Endodermal cell (in vitro differentiated cells): ENCODE measurements at regions not wholly inside any gene's neighbourhood (a gene's known extent, or its start where the extent isn't known, plus 50 kb on each side); places are given as distances from the start of the nearest gene placed in this dataset.

Experiments used
- DNase-seq: peaks from one replicate; pipeline ENCODE4 v3.0.0-alpha.2; 2017
- H3K27ac ChIP-seq: 2 replicates; pipeline ENCODE4 v1.5.1; 2013; ENCODE audit warnings: mild to moderate bottlenecking, low read depth, low read length, moderate library complexity
- H3K27me3 ChIP-seq: 2 replicates; pipeline ENCODE4 v1.6.1; 2013; ENCODE audit warnings: mild to moderate bottlenecking, low read length, moderate library complexity; ENCODE audit not compliant: insufficient read depth, control insufficient read depth, poor library complexity, severe bottlenecking
- H3K36me3 ChIP-seq: 2 replicates; pipeline ENCODE4 v1.7.0; 2013; ENCODE audit warnings: mild to moderate bottlenecking, low read length, moderate library complexity; ENCODE audit not compliant: control insufficient read depth, insufficient read depth
- H3K4me1 ChIP-seq: one replicate; pipeline ENCODE4 v1.7.0; 2013; ENCODE audit warnings: low read length; ENCODE audit not compliant: control insufficient read depth, insufficient read depth
- H3K4me3 ChIP-seq: 2 replicates; pipeline ENCODE4 v1.5.1; 2013; ENCODE audit warnings: mild to moderate bottlenecking, low read length, moderate library complexity
- H3K9ac ChIP-seq: 2 replicates; pipeline ENCODE4 v1.6.1; 2013; ENCODE audit warnings: mild to moderate bottlenecking, low read length, moderate library complexity; ENCODE audit not compliant: poor library complexity, severe bottlenecking; ENCODE audit errors: extremely low read depth
- H3K9me3 ChIP-seq: 2 replicates; pipeline ENCODE4 v1.6.1; 2013; ENCODE audit warnings: mild to moderate bottlenecking, low read length, moderate library complexity; ENCODE audit not compliant: control insufficient read depth
- H3K27ac Mint-ChIP-seq: 2 replicates; pipeline ENCODE4 v1.8.0; 2020; ENCODE audit warnings: mixed read lengths
- H3K27me3 Mint-ChIP-seq: 2 replicates; pipeline ENCODE4 v1.8.0; 2021; ENCODE audit warnings: mild to moderate bottlenecking, mixed read lengths; ENCODE audit not compliant: insufficient read depth
- H3K36me3 Mint-ChIP-seq: 2 replicates; pipeline ENCODE4 v1.8.0; 2020; ENCODE audit warnings: low read depth, mixed read lengths
- H3K4me1 Mint-ChIP-seq: 2 replicates; pipeline ENCODE4 v1.8.0; 2020; ENCODE audit warnings: mixed read lengths
- H3K4me3 Mint-ChIP-seq: 2 replicates; pipeline ENCODE4 v1.8.0; 2020; ENCODE audit warnings: mild to moderate bottlenecking, moderate library complexity, mixed read lengths
- H3K9me3 Mint-ChIP-seq: 2 replicates; pipeline ENCODE4 v1.8.0; 2020; ENCODE audit warnings: mild to moderate bottlenecking, mixed read lengths
- WGBS, 2 experiments: methylation state at CpG; one replicate each; pipeline versions ENCODE4 v1.1.5 to v1.1.7; 2013; ENCODE audit warnings: missing lambda C conversion rate in 2 of 2, mixed read lengths in 1 of 2; ENCODE audit not compliant: insufficient coverage in 1 of 2, insufficient read length in 1 of 2; 5-methylcytosine and 5-hydroxymethylcytosine counted together
- TF ChIP-seq, protein P1 (sequence below): fragments of 200-600 bp; sonication (generic); conservative IDR thresholded peaks from 2 replicates; pipeline ENCODE4 v1.5.0; 2021; ENCODE audit warnings: antibody characterized with exemption, mild to moderate bottlenecking

DNA sequence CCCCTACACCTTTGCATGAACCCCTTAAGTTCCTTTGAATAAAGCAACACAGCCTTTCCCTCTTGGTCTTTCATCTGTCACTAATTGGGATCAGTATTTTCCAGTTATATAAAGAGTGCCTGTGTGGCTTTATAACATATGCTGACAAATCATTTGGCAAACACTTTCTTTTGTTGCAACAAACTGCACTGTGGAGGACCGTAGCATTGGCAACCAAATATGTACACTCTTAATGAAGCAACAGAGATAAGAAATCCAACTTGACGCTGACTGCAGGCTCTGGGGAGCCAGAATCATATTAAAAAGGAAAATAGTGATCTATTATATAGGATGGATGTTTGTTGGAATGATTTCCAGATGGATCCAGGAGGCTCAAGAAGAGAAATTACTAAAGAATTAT, 120.1 kb upstream of the PRICKLE2 start:
- no peaks in the 10 kb centered on the region for H3K27me3 Mint-ChIP-seq
- peaks cover 65% of the 10 kb centered on the region for H3K4me1 Mint-ChIP-seq
- H3K27ac ChIP-seq: peak overlapping the region; percentile 11
- H3K9me3 ChIP-seq: no peaks in the 10 kb centered on the region
- no peaks in the 10 kb centered on the region for H3K9me3 Mint-ChIP-seq
- 85 to 95% methylated on average over 2 of the region's 2 CpGs for WGBS, 2 experiments
- H3K36me3 ChIP-seq: no peaks in the 10 kb centered on the region
- peaks cover 17% of the 10 kb centered on the region for H3K4me1 ChIP-seq
- DNase-seq: no peak
- H3K4me3 ChIP-seq: no peak overlapping the region
- peak overlapping the region; percentile 97 for H3K27ac Mint-ChIP-seq
- no peaks in the 10 kb centered on the region for H3K27me3 ChIP-seq
- H3K36me3 Mint-ChIP-seq: no peaks in the 10 kb centered on the region
- TF ChIP-seq, protein P1, sequence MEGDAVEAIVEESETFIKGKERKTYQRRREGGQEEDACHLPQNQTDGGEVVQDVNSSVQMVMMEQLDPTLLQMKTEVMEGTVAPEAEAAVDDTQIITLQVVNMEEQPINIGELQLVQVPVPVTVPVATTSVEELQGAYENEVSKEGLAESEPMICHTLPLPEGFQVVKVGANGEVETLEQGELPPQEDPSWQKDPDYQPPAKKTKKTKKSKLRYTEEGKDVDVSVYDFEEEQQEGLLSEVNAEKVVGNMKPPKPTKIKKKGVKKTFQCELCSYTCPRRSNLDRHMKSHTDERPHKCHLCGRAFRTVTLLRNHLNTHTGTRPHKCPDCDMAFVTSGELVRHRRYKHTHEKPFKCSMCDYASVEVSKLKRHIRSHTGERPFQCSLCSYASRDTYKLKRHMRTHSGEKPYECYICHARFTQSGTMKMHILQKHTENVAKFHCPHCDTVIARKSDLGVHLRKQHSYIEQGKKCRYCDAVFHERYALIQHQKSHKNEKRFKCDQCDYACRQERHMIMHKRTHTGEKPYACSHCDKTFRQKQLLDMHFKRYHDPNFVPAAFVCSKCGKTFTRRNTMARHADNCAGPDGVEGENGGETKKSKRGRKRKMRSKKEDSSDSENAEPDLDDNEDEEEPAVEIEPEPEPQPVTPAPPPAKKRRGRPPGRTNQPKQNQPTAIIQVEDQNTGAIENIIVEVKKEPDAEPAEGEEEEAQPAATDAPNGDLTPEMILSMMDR: no peak
- H3K4me3 Mint-ChIP-seq: no peak overlapping the region
- peak overlapping the region; percentile 40 for H3K9ac ChIP-seq

GRCh38 chr3:64344721-64345207, 119.5 kb upstream of the PRICKLE2 start:
- TF ChIP-seq, protein P1: no peak
- DNase-seq: peak; percentile 92
- peak overlapping the region; percentile 20 for H3K4me3 ChIP-seq
- H3K27me3 ChIP-seq: no peaks in the 10 kb centered on the region
- no peaks in the 10 kb centered on the region for H3K9me3 ChIP-seq
- H3K9me3 Mint-ChIP-seq: no peaks in the 10 kb centered on the region
- H3K27ac Mint-ChIP-seq: peak overlapping the region; percentile 97
- peak overlapping the region; percentile 40 for H3K9ac ChIP-seq
- H3K36me3 ChIP-seq: no peaks in the 10 kb centered on the region
- 19 to 38% methylated on average over 4 of the region's 4 CpGs for WGBS, 2 experiments
- peak overlapping the region; percentile 80 for H3K27ac ChIP-seq
- H3K4me1 ChIP-seq: peaks cover 17% of the 10 kb centered on the region
- H3K4me3 Mint-ChIP-seq: no peak overlapping the region
- H3K4me1 Mint-ChIP-seq: peaks cover 66% of the 10 kb centered on the region
- H3K27me3 Mint-ChIP-seq: no peaks in the 10 kb centered on the region
- no peaks in the 10 kb centered on the region for H3K36me3 Mint-ChIP-seq

DNA sequence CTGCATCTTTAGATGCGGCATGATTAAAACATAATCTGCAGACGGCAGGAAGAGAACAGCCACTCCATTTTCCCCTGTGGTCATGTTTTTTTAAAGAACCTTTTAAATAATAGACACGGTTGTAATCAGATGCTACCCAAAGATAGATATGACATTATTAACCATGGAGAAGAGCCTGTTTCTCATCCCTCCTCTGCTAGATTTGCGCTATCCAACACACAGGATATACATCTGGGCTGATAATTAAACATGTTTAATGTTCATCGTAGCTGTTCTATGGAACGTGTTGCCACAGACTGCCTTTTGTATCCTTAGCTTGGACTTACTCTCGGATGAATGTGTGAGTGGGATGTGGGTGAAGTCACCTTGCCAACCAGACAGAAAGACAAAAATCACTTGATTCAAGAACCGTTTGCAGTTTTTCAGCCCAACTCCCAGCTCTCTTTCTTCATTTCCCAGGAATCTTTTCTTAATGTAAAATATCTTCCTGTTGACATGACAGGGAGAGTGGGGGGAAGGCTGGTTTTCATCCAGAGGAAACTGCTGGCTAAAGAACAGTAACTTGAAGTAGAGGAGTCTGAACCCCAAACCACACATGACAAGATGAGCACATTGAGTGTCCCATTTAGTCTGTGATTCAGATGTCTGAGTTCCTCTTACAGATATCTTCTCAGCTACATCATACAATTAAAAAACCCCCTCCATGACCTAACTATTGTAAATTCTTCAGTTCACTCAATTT, 118.6 kb upstream of the PRICKLE2 start:
- Histone ChIP-seq H3K27ac (peak overlapping the region; percentile 80), H3K9ac (peak overlapping the region; percentile 40), H3K4me1 (peaks cover 17% of the 10 kb centered on the region), H3K4me3 (peak overlapping the region; percentile 20), H3K9me3 (no peaks in the 10 kb centered on the region), H3K27me3 (no peaks in the 10 kb centered on the region), H3K36me3 (no peaks in the 10 kb centered on the region)
- Mint-ChIP-seq H3K27me3 (no peaks in the 10 kb centered on the region), H3K4me3 (no peak overlapping the region), H3K9me3 (no peaks in the 10 kb centered on the region), H3K4me1 (peaks cover 63% of the 10 kb centered on the region), H3K36me3 (no peaks in the 10 kb centered on the region), H3K27ac (peak overlapping the region; percentile 97)
- WGBS, 2 experiments: 88 to 93% methylated on average over 5 to 8 of the region's 8 CpGs
- peak; percentile 35 for DNase-seq
- TF ChIP-seq, protein P1: no peak
